HEK293 (cell line): ENCODE measurements at regions not wholly inside any gene's neighbourhood (a gene's known extent, or its start where the extent isn't known, plus 50 kb on each side); places are given as distances from the start of the nearest gene placed in this dataset.

Source experiments
- ZBTB49 ChIP-seq: fragments of 450-650 bp; formaldehyde crosslinking; IDR thresholded peaks from 2 replicates; pipeline ENCODE4 v1.5.1; 2016; ENCODE audit warnings: missing biosample characterization, missing genetic modification characterization, low read depth
- ZEB2 ChIP-seq: fragments of 450-650 bp; formaldehyde crosslinking; IDR thresholded peaks from 2 replicates; pipeline ENCODE4 v1.5.1; 2016; ENCODE audit warnings: missing biosample characterization, missing genetic modification characterization
- ZNF596 ChIP-seq: fragments of 450-650 bp; IDR thresholded peaks from 2 replicates; pipeline ENCODE4 v1.5.0; 2018; ENCODE audit warnings: missing biosample characterization, mild to moderate bottlenecking, missing genetic modification characterization, moderate library complexity
- ZNF626 ChIP-seq: fragments of 450-650 bp; sonication (Bioruptor Pico); formaldehyde crosslinking; IDR thresholded peaks from 2 replicates; pipeline ENCODE4 v1.5.1; 2018; ENCODE audit warnings: missing biosample characterization, missing genetic modification characterization, inconsistent platforms
- ZNF777 ChIP-seq: fragments of 450-650 bp; formaldehyde crosslinking; IDR thresholded peaks from 2 replicates; pipeline ENCODE4 v1.5.1; 2017; ENCODE audit warnings: missing biosample characterization, missing genetic modification characterization, borderline replicate concordance
- ZNF837 ChIP-seq: fragments of 450-650 bp; formaldehyde crosslinking; IDR thresholded peaks from 2 replicates; pipeline ENCODE4 v1.5.1; 2016; ENCODE audit warnings: missing biosample characterization, missing genetic modification characterization
- TF ChIP-seq, protein P1 (sequence below): fragments of 450-650 bp; formaldehyde crosslinking; IDR thresholded peaks from 2 replicates; pipeline ENCODE4 v1.5.1; 2016; ENCODE audit warnings: missing biosample characterization, missing genetic modification characterization, low read depth

DNA sequence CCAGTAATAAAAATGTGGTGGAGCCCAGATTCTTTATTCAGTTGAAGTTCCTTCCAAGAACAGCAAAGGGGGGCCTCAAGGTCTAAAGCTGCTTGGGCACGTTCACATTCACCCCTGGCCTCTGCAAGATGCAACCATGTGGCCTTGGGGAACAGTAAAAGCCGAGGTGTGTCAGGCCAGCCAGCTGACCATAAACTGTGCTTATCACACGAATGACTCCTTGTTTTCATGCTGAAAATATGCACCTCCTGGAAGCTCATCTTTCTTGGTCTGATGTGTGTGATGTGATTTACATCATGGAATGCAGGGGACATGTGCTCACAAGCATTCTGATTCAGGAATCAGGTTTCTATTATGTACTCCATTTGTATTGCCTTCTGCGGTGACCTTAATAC is 211.6 kb upstream of the MARCKS start:
- no peak for TF ChIP-seq ZNF626 (tag by site-specific recombination)
- TF ChIP-seq ZNF777 (tag by site-specific recombination) = no peak
- TF ChIP-seq ZBTB49 (tag by site-specific recombination) = no peak
- no peak for TF ChIP-seq ZNF837
- TF ChIP-seq ZNF596 (tag by site-specific recombination) = no peak
- TF ChIP-seq, protein P1, sequence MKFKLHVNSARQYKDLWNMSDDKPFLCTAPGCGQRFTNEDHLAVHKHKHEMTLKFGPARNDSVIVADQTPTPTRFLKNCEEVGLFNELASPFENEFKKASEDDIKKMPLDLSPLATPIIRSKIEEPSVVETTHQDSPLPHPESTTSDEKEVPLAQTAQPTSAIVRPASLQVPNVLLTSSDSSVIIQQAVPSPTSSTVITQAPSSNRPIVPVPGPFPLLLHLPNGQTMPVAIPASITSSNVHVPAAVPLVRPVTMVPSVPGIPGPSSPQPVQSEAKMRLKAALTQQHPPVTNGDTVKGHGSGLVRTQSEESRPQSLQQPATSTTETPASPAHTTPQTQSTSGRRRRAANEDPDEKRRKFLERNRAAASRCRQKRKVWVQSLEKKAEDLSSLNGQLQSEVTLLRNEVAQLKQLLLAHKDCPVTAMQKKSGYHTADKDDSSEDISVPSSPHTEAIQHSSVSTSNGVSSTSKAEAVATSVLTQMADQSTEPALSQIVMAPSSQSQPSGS (tag by site-specific recombination) = no peak
- no peak for TF ChIP-seq ZEB2 (tag by site-specific recombination)
